Heart left ventricle (tissue), 13 donors: ENCODE measurements at regions not wholly inside any gene's neighbourhood (a gene's known extent, or its start where the extent isn't known, plus 50 kb on each side); places are given as distances from the start of the nearest gene placed in this dataset.

Experiments used
- POLR2A ChIP-seq, 2 donors: fragments of 450-650 bp; IDR thresholded peaks; one replicate each; pipeline ENCODE4 v1.6.1; 2017; ENCODE audit warnings: antibody characterized with exemption in 2 of 2, mild to moderate bottlenecking in 2 of 2, moderate library complexity in 2 of 2
- TF ChIP-seq, protein P1 (sequence below), 12 donors: fragments of 200-600 bp; sonication (generic) in 4 of 12; IDR thresholded peaks; one replicate each; pipeline versions ENCODE4 v1.5.0 to v1.8.0; 2018 to 2022; ENCODE audit warnings: antibody characterized with exemption in 12 of 12, mild to moderate bottlenecking in 5 of 12
- donor health status: ischemic (EF 13 %, LVEDD 7.1; RV severe dilation, severe dysfunction).
- donor health status: DM: no; HTN: yes; CAD: no.
- donor health status: DM: no; HTN: no; CAD: no.
- donor health status: ischemic (EF 25% LVEDD 6.9; RV normal size, moderate dysfunction).
- donor health status: ischemic (EF 25% LVEDD 5.7; RV mildly dilated, moderate dysfunction).
- donor health status: ischemic (EF 35%, LVEDD 5.7; RV mildly dilated, moderate dysfunction).
- donor health status: nonischemic (EF 11% LVEDD 7.7; RV severe dilation, severe dysfunction).
- donor health status: DM: yes; HTN: yes; CAD: no.
- donor health status: PGD.
- donor health status: ischemic (EF 29% LVEDD 5.4; RV normal size, mild dysfunction).
- donor health status: nonischemic (EF 23%, LVEDD 6.1; RV moderate dilation, normal function).

GRCh38 chr7:21054427-21055112 lies 267.9 kb upstream of the SP8 start:
- no peak for TF ChIP-seq POLR2A (IDR thresholded peaks at IDR 0.05)
- TF ChIP-seq, protein P1, sequence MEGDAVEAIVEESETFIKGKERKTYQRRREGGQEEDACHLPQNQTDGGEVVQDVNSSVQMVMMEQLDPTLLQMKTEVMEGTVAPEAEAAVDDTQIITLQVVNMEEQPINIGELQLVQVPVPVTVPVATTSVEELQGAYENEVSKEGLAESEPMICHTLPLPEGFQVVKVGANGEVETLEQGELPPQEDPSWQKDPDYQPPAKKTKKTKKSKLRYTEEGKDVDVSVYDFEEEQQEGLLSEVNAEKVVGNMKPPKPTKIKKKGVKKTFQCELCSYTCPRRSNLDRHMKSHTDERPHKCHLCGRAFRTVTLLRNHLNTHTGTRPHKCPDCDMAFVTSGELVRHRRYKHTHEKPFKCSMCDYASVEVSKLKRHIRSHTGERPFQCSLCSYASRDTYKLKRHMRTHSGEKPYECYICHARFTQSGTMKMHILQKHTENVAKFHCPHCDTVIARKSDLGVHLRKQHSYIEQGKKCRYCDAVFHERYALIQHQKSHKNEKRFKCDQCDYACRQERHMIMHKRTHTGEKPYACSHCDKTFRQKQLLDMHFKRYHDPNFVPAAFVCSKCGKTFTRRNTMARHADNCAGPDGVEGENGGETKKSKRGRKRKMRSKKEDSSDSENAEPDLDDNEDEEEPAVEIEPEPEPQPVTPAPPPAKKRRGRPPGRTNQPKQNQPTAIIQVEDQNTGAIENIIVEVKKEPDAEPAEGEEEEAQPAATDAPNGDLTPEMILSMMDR (IDR thresholded peaks at IDR 0.05) = no peak
